A673 (cell line): ENCODE measurements at regions not wholly inside any gene's neighbourhood (a gene's known extent, or its start where the extent isn't known, plus 50 kb on each side); places are given as distances from the start of the nearest gene placed in this dataset.
"Not testable (repeated sequence)": the region's sequence is repeated elsewhere in the genome, so short reads cannot be mapped to it uniquely, and the experiment has no call there.

Source experiments
- BruUV-seq: library from RNA; stranded (reverse); fragments of 400-500 nt; replicated peaks from 2 replicates; lab custom pipeline; 2021; lab: Mats Ljungman, UMichigan
- CTCF ChIA-PET: fragments of 300-600 bp; sonication (Branson Sonifier 250); formaldehyde crosslinking; loops from one replicate; lab custom pipeline; 2022; ENCODE audit warnings: antibody characterized with exemption; lab: Charles Lee
- POLR2A ChIA-PET: fragments of 300-600 bp; sonication (Branson Sonifier 250); formaldehyde crosslinking; loops from one replicate; lab custom pipeline; 2022; ENCODE audit warnings: antibody characterized with exemption; ENCODE audit not compliant: low non-redundant PET; lab: Charles Lee
- DNase-seq: peaks from one replicate; pipeline ENCODE4 v3.0.0-alpha.2; 2015; ENCODE audit warnings: low spot score
- H3K27ac ChIP-seq: fragments of 200-600 bp; sonication (generic); 2 replicates; pipeline ENCODE4 v1.5.1; 2016; ENCODE audit warnings: mixed run types, low read depth, mild to moderate bottlenecking, mixed read lengths, antibody characterized with exemption, low read length; ENCODE audit not compliant: poor library complexity, severe bottlenecking
- H3K27me3 ChIP-seq: fragments of 200-600 bp; sonication (generic); replicated peaks from 2 replicates; pipeline ENCODE4 v1.6.1; 2017; ENCODE audit warnings: mixed run types, low read depth, mild to moderate bottlenecking, mixed read lengths, antibody characterized with exemption, low read length; ENCODE audit not compliant: insufficient read depth, poor library complexity
- H3K36me3 ChIP-seq: fragments of 200-600 bp; sonication (generic); 2 replicates; pipeline ENCODE4 v1.6.1; 2016; ENCODE audit warnings: mixed run types, mild to moderate bottlenecking, mixed read lengths, antibody characterized with exemption, low read length; ENCODE audit not compliant: insufficient read depth, poor library complexity, severe bottlenecking
- H3K4me1 ChIP-seq: fragments of 200-600 bp; sonication (generic); 2 replicates; pipeline ENCODE4 v1.6.1; 2017; ENCODE audit warnings: mixed run types, mild to moderate bottlenecking, mixed read lengths, antibody characterized with exemption, low read length; ENCODE audit not compliant: insufficient read depth, poor library complexity, severe bottlenecking
- H3K4me3 ChIP-seq: fragments of 200-600 bp; sonication (generic); 2 replicates; pipeline ENCODE4 v1.5.1; 2016; ENCODE audit warnings: low read depth, mixed run types, mild to moderate bottlenecking, mixed read lengths, low read length; ENCODE audit not compliant: poor library complexity, severe bottlenecking
- H3K9me3 ChIP-seq: fragments of 200-600 bp; sonication (generic); 2 replicates; pipeline ENCODE4 v1.6.1; 2016; ENCODE audit warnings: mixed run types, low read depth, mild to moderate bottlenecking, mixed read lengths, antibody characterized with exemption, low read length; ENCODE audit not compliant: poor library complexity, severe bottlenecking
- EZH2 ChIP-seq: fragments of 200-600 bp; sonication (generic); IDR thresholded peaks from 2 replicates; pipeline ENCODE4 v1.6.1; 2017; ENCODE audit warnings: borderline replicate concordance, low read depth, mild to moderate bottlenecking, mixed read lengths, antibody characterized with exemption, low read length; ENCODE audit not compliant: poor library complexity, severe bottlenecking
- intact Hi-C: fragments of 100-400 bp; cut with micrococcal nuclease; formaldehyde crosslinking; loops from one replicate; pipeline ENCODE4 v1.10.0; 2022; ENCODE audit not compliant: unreplicated experiment
- TF ChIP-seq, protein P1 (sequence below): fragments of 300-800, 200-600 bp; sonication (generic); conservative IDR thresholded peaks from 2 replicates; pipeline ENCODE4 v1.5.1; 2017; ENCODE audit warnings: low read depth, mild to moderate bottlenecking, antibody characterized with exemption, low read length, moderate library complexity, mixed read lengths

DNA sequence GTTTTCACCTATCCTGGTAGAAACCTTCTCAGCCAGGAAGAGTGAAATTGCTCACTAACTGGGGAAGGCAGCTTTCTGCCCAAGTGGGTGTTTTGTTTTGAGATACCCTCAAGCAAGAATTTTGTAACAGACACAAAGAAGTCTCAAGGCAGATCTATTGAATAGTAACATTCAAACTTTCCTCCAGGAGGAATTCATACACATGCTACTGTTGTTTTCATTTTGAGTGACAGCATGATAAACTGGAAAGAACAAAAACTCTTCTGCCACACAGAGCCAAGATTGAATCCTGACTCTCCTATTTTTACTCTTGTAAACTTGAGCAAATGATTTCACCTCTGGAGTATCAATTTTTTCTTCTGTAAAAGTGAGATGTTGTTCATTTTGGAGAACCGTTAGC, 54.8 kb upstream of the MBNL1 start:
- no peaks in the 10 kb centered on the region for H3K27me3 ChIP-seq
- intact Hi-C loops = no loop called here

DNA sequence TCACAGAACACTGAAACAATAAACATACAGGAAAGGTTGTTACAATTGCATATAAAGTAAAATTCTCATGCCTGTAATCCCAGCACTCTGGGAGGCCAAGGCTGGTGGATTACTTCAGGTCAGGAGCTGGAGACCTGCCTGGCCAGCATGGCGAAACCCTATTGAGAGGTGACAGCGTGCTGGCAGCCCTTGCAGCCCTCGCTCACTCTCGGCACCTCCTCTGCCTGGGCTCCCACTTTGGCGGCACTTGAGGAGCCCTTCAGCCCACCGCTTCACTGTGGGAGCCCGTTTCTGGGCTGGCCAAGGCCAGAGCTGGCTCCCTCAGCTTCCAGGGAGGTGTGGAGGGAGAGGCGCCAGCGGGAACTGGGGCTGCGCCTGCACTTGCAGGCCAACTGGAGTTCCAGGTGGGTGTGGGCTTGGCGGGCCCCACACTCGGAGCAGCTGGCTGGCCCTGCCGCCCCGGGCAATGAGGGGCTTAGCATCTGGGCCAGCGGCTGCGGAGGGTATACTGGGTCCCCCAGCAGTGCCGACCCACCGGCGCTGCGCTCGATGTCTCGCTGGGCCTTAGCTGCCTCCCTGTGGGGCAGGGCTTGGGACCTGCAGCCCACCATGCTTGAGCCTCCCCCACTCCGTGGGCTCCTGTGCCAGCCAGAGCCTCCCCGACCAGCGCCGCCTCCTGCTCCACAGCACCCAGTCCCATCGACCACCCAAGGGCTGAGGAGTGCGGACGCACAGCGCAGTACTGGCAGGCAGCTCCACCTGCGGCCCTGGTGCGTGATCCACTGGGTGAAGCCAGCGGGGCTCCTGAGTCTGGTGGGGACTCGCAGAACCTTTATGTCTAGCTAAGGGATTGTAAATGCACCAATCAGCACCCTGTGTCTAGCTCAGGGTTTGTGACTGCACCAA, 51.5 kb upstream of the MBNL1 start:
- intact Hi-C loops, H3K4me3 ChIP-seq, H3K36me3 ChIP-seq, POLR2A ChIA-PET, H3K9me3 ChIP-seq, DNase-seq, H3K27me3 ChIP-seq, H3K4me1 ChIP-seq, H3K27ac ChIP-seq, CTCF ChIA-PET, BruUV-seq: not testable (repeated sequence)

More for the DNA sequence above, 54.8 kb upstream of the MBNL1 start:
- no TSS peak for BruUV-seq
- Histone ChIP-seq H3K9me3 (no peaks in the 10 kb centered on the region), H3K27ac (no peak overlapping the region), H3K4me3 (no peak overlapping the region), H3K36me3 (no peaks in the 10 kb centered on the region), H3K4me1 (no peaks in the 10 kb centered on the region)
- POLR2A ChIA-PET = no interaction called here
- CTCF ChIA-PET = no interaction called here
- DNase-seq = no peak
- no peak for TF ChIP-seq EZH2
- TF ChIP-seq, protein P1, sequence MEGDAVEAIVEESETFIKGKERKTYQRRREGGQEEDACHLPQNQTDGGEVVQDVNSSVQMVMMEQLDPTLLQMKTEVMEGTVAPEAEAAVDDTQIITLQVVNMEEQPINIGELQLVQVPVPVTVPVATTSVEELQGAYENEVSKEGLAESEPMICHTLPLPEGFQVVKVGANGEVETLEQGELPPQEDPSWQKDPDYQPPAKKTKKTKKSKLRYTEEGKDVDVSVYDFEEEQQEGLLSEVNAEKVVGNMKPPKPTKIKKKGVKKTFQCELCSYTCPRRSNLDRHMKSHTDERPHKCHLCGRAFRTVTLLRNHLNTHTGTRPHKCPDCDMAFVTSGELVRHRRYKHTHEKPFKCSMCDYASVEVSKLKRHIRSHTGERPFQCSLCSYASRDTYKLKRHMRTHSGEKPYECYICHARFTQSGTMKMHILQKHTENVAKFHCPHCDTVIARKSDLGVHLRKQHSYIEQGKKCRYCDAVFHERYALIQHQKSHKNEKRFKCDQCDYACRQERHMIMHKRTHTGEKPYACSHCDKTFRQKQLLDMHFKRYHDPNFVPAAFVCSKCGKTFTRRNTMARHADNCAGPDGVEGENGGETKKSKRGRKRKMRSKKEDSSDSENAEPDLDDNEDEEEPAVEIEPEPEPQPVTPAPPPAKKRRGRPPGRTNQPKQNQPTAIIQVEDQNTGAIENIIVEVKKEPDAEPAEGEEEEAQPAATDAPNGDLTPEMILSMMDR = no peak

DNA sequence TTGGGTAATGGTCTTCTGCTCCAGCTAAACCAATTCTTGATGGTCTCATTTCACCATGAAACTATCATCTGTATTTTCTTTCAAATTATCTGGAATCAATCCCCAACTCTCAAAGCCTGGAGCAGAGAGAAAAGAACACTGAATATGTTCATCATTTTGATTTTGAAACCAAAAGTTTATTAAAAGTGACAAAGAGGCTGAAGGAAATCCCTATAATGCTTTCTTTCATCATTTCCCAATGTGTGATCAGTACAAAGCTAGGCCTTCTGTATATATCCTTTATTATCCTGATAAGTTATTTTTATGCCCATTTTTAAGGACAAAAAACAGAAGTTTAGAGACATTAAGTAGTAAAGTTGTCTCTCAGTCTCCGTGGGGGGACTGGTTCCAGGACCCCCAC, 50.1 kb upstream of the MBNL1 start:
- no peak overlapping the region for H3K27ac ChIP-seq
- no TSS peak for BruUV-seq
- intact Hi-C loops = no loop called here
- POLR2A ChIA-PET = no interaction called here
- H3K9me3 ChIP-seq = no peaks in the 10 kb centered on the region
- no peaks in the 10 kb centered on the region for H3K36me3 ChIP-seq
- H3K27me3 ChIP-seq = no peaks in the 10 kb centered on the region
- no peaks in the 10 kb centered on the region for H3K4me1 ChIP-seq
- H3K4me3 ChIP-seq = no peak overlapping the region
- DNase-seq = no peak
- CTCF ChIA-PET = no interaction called here
- no peak for TF ChIP-seq EZH2
- TF ChIP-seq, protein P1 = no peak
